HepG2 (cell line): ENCODE measurements at regions not wholly inside any gene's neighbourhood (a gene's known extent, or its start where the extent isn't known, plus 50 kb on each side); places are given as distances from the start of the nearest gene placed in this dataset.

ENCODE experiments used
- ATAC-seq: fragments of 200-7000 bp; cut with Tn5 transposase; 3 replicates; pipeline ENCODE4 v1.9.1; 2020; ENCODE audit warnings: mild to moderate bottlenecking, moderate library complexity
- BruUV-seq: library from RNA; stranded (reverse); fragments of 400-500 nt; replicated peaks from 2 replicates; lab custom pipeline; 2021; lab: Mats Ljungman, UMichigan
- CTCF ChIA-PET: fragments of 300-600 bp; formaldehyde crosslinking; extraction: SDS; loops from one replicate; lab custom pipeline; 2021; ENCODE audit warnings: low total read pairs, inconsistent platforms, low intra/inter-chr PET ratio; lab: Yijun Ruan, JAX
- POLR2A ChIA-PET: fragments of 350-600 bp; sonication (Branson Sonifier 250); formaldehyde crosslinking; loops from one replicate; lab custom pipeline; 2020; ENCODE audit warnings: antibody characterized with exemption, inconsistent platforms; lab: Yijun Ruan, JAX
- DNase-seq: peaks from one replicate; pipeline ENCODE4 v3.0.0-alpha.2; 2015; ENCODE audit warnings: low spot score
- FAIRE-seq: peaks from 3 replicates; lab custom pipeline; 2011; peaks lifted over from hg19 to GRCh38; lab: Jason Lieb, UNC
- H2AFZ ChIP-seq: one replicate; pipeline ENCODE4 v1.6.1; 2011; ENCODE audit warnings: low read length, inconsistent platforms
- H3K27ac ChIP-seq: fragments of 300-600 bp; 3 replicates; pipeline ENCODE4 v1.8.0; 2011; ENCODE audit warnings: mixed run types, mild to moderate bottlenecking, mixed read lengths, low read length, inconsistent platforms; ENCODE audit not compliant: insufficient read depth; ENCODE audit errors: extremely low read length
- H3K27me3 ChIP-seq, 2 experiments: fragments of 200-600 bp in 1 of 2; 2 replicates in 1 of 2; 3 replicates in 1 of 2; pipeline versions ENCODE4 v1.6.0 to v1.8.0; 2011; ENCODE audit warnings: low read length in 2 of 2, mild to moderate bottlenecking in 2 of 2, moderate library complexity in 2 of 2, inconsistent platforms in 1 of 2; ENCODE audit not compliant: insufficient read depth in 2 of 2, control insufficient read depth in 1 of 2
- H3K36me3 ChIP-seq, 2 experiments: fragments of 200-600 bp in 1 of 2; replicated peaks in 1 of 2; 2 replicates in 1 of 2; 3 replicates in 1 of 2; pipeline versions ENCODE4 v1.5.1 to v1.8.0; 2011; ENCODE audit warnings: low read length in 2 of 2, inconsistent platforms in 1 of 2; ENCODE audit not compliant: insufficient read depth in 2 of 2, control insufficient read depth in 1 of 2
- H3K4me1 ChIP-seq: 2 replicates; pipeline ENCODE4 v1.5.1; 2012; ENCODE audit warnings: low read length, inconsistent platforms; ENCODE audit not compliant: insufficient read depth
- H3K4me2 ChIP-seq: 2 replicates; pipeline ENCODE4 v1.6.0; 2011; ENCODE audit warnings: low read depth, low read length, inconsistent platforms
- H3K4me3 ChIP-seq, 3 experiments: fragments of 200-600 bp in 1 of 3; sonication (generic), shearing (Covaris generic) in 1 of 3; replicated peaks in 1 of 3; 2 replicates each; pipeline ENCODE4 v1.5.1; 2011 to 2016; ENCODE audit warnings: low read length in 3 of 3, inconsistent platforms in 2 of 3, low read depth in 2 of 3, mild to moderate bottlenecking in 2 of 3, control low read depth in 1 of 3, mixed read lengths in 1 of 3; ENCODE audit not compliant: insufficient read depth in 1 of 3
- H3K79me2 ChIP-seq: one replicate; pipeline ENCODE4 v1.6.1; 2011; ENCODE audit warnings: low read length, inconsistent platforms; ENCODE audit not compliant: insufficient read depth
- H3K9ac ChIP-seq: 2 replicates; pipeline ENCODE4 v1.6.0; 2011; ENCODE audit warnings: mild to moderate bottlenecking, low read depth, low read length, inconsistent platforms; ENCODE audit not compliant: insufficient read depth
- H3K9me3 ChIP-seq: 2 replicates; pipeline ENCODE4 v1.5.1; 2012; ENCODE audit warnings: mild to moderate bottlenecking, low read length
- H4K20me1 ChIP-seq: 2 replicates; pipeline ENCODE4 v1.6.0; 2011; ENCODE audit warnings: inconsistent platforms, mild to moderate bottlenecking, low read length, moderate library complexity; ENCODE audit not compliant: insufficient read depth
- IRX3 ChIP-seq: sonication (generic); formaldehyde crosslinking; IDR thresholded peaks from 2 replicates; pipeline ENCODE4 v1.8.1; 2023; ENCODE audit warnings: mild to moderate bottlenecking, low read depth, missing genetic modification reagents, borderline replicate concordance
- MTA1 ChIP-seq: sonication (generic); formaldehyde crosslinking; IDR thresholded peaks from 2 replicates; pipeline ENCODE4 v1.4.0; 2020; ENCODE audit warnings: missing genetic modification reagents, mild to moderate bottlenecking, borderline replicate concordance
- MTA3 ChIP-seq: sonication (generic); formaldehyde crosslinking; IDR thresholded peaks from 2 replicates; pipeline ENCODE4 v1.4.0; 2020; ENCODE audit warnings: missing genetic modification reagents
- NRL ChIP-seq: sonication (generic); formaldehyde crosslinking; IDR thresholded peaks from 2 replicates; pipeline ENCODE4 v1.5.0; 2020; ENCODE audit warnings: missing genetic modification reagents, mild to moderate bottlenecking, moderate library complexity, borderline replicate concordance
- ZMYM4 ChIP-seq: sonication (generic); formaldehyde crosslinking; IDR thresholded peaks from 2 replicates; pipeline ENCODE4 v1.8.1; 2023; ENCODE audit warnings: mild to moderate bottlenecking, missing genetic modification reagents
- ZNF563 ChIP-seq: sonication (generic); formaldehyde crosslinking; IDR thresholded peaks from 2 replicates; pipeline ENCODE4 v1.8.0; 2022; ENCODE audit warnings: mild to moderate bottlenecking, moderate library complexity, missing genetic modification reagents
- WGBS: methylation state at CpG from one replicate; pipeline ENCODE4 v1.1.6; 2017; ENCODE audit warnings: low lambda C conversion rate; 5-methylcytosine and 5-hydroxymethylcytosine counted together
- in situ Hi-C: cut with HindIII; loops from 2 replicates; pipeline ENCODE4 v1.10.0; 2017; ENCODE audit warnings: low pct_unique_long_range_greater_than_20kb; ENCODE audit not compliant: extremely low pct_ligation_motif_present
- intact Hi-C: fragments of 100-400 bp; cut with micrococcal nuclease; formaldehyde crosslinking; loops from one replicate; pipeline ENCODE4 v1.10.0; 2022; ENCODE audit not compliant: unreplicated experiment
- TF ChIP-seq, protein P1 (sequence below): sonication (generic); formaldehyde crosslinking; IDR thresholded peaks from 2 replicates; pipeline ENCODE4 v1.4.0; 2020; ENCODE audit warnings: missing genetic modification reagents
- TF ChIP-seq, protein P2 (sequence below): sonication (generic); formaldehyde crosslinking; IDR thresholded peaks from 2 replicates; pipeline ENCODE4 v1.8.1; 2023; ENCODE audit warnings: mild to moderate bottlenecking, missing genetic modification reagents
- TF ChIP-seq, protein P3 (sequence below): sonication (generic); formaldehyde crosslinking; IDR thresholded peaks from 2 replicates; pipeline ENCODE4 v1.4.0; 2020; ENCODE audit warnings: missing genetic modification reagents

DNA sequence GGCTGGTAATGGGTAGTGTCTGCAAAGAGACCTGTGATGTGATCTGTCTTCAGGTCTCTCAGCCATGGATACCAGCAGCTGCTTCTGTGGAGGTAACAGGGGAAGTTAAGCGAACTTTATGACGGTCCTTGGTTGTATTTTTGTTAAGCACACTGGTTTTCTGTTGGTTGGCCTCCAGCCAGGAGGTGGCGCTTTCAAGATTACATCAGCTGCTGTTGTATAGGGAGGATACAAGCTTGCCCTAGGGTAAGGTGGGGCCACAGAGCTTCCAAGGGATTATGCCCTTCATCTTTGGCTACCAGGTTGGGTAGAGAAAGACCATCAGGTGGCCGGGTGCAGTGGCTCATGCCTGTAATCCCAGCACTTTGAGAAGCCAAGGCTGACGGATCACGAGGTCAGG lies 834.2 kb upstream of the GALNTL6 start:
- no peaks in the 10 kb centered on the region for H3K36me3 ChIP-seq
- BruUV-seq = no TSS peak
- H2AFZ ChIP-seq = no peak overlapping the region
- TF ChIP-seq MTA1 (CRISPR knock-in tag) = no peak
- peak; percentile 44; the same call in 1 of the 2 replicates for TF ChIP-seq ZMYM4 (CRISPR knock-in tag)
- TF ChIP-seq MTA3 (CRISPR knock-in tag) = no peak
- no peak for TF ChIP-seq ZNF563 (CRISPR knock-in tag)
- TF ChIP-seq, protein P1, sequence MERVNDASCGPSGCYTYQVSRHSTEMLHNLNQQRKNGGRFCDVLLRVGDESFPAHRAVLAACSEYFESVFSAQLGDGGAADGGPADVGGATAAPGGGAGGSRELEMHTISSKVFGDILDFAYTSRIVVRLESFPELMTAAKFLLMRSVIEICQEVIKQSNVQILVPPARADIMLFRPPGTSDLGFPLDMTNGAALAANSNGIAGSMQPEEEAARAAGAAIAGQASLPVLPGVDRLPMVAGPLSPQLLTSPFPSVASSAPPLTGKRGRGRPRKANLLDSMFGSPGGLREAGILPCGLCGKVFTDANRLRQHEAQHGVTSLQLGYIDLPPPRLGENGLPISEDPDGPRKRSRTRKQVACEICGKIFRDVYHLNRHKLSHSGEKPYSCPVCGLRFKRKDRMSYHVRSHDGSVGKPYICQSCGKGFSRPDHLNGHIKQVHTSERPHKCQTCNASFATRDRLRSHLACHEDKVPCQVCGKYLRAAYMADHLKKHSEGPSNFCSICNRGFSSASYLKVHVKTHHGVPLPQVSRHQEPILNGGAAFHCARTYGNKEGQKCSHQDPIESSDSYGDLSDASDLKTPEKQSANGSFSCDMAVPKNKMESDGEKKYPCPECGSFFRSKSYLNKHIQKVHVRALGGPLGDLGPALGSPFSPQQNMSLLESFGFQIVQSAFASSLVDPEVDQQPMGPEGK (CRISPR knock-in tag) = no peak
- TF ChIP-seq, protein P2, sequence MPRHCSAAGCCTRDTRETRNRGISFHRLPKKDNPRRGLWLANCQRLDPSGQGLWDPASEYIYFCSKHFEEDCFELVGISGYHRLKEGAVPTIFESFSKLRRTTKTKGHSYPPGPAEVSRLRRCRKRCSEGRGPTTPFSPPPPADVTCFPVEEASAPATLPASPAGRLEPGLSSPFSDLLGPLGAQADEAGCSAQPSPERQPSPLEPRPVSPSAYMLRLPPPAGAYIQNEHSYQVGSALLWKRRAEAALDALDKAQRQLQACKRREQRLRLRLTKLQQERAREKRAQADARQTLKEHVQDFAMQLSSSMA (CRISPR knock-in tag) = no peak
- no peak for TF ChIP-seq IRX3 (CRISPR knock-in tag)
- no peak for TF ChIP-seq NRL
- TF ChIP-seq, protein P3, sequence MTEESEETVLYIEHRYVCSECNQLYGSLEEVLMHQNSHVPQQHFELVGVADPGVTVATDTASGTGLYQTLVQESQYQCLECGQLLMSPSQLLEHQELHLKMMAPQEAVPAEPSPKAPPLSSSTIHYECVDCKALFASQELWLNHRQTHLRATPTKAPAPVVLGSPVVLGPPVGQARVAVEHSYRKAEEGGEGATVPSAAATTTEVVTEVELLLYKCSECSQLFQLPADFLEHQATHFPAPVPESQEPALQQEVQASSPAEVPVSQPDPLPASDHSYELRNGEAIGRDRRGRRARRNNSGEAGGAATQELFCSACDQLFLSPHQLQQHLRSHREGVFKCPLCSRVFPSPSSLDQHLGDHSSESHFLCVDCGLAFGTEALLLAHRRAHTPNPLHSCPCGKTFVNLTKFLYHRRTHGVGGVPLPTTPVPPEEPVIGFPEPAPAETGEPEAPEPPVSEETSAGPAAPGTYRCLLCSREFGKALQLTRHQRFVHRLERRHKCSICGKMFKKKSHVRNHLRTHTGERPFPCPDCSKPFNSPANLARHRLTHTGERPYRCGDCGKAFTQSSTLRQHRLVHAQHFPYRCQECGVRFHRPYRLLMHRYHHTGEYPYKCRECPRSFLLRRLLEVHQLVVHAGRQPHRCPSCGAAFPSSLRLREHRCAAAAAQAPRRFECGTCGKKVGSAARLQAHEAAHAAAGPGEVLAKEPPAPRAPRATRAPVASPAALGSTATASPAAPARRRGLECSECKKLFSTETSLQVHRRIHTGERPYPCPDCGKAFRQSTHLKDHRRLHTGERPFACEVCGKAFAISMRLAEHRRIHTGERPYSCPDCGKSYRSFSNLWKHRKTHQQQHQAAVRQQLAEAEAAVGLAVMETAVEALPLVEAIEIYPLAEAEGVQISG = peak; percentile 85
- TF ChIP-seq, all 625 proteins: peak for 2
- Histone ChIP-seq H3K4me3 (no peak overlapping the region), H3K79me2 (no peaks in the 10 kb centered on the region), H4K20me1 (no peaks in the 10 kb centered on the region), H3K27me3 (no peaks in the 10 kb centered on the region; a peak in 1 of 5 replicates), H3K4me2 (no peak overlapping the region), H3K4me1 (no peaks in the 10 kb centered on the region), H3K9me3 (no peaks in the 10 kb centered on the region), H3K9ac (no peak overlapping the region), H3K27ac (no peak overlapping the region)
- in situ Hi-C loops (no loop called here), intact Hi-C loops (no loop called here)
- ATAC-seq = no peak
- DNase-seq = peak; percentile 0
- no peak for FAIRE-seq
- ChIA-PET POLR2A (no interaction called here), CTCF (no interaction called here)
- 11% methylated on average over 5 of the region's 6 CpGs for WGBS
